GM12891 (cell line): ENCODE measurements at regions not wholly inside any gene's neighbourhood (a gene's known extent, or its start where the extent isn't known, plus 50 kb on each side); places are given as distances from the start of the nearest gene placed in this dataset.

Experiments used
- POLR2A ChIP-seq: IDR thresholded peaks from 2 replicates; pipeline ENCODE4 v1.6.1; 2011; ENCODE audit warnings: low read depth, low read length, control low read depth
- POLR2AphosphoS5 ChIP-seq: IDR thresholded peaks from 2 replicates; pipeline ENCODE4 v1.6.1; 2011; ENCODE audit warnings: low read depth, low read length, control low read depth
- POU2F2 ChIP-seq: IDR thresholded peaks from 2 replicates; pipeline ENCODE4 v1.6.1; 2011; ENCODE audit warnings: low read depth, mild to moderate bottlenecking, control low read depth, low read length, moderate library complexity
- TAF1 ChIP-seq: IDR thresholded peaks from 2 replicates; pipeline ENCODE4 v1.6.1; 2011; ENCODE audit warnings: low read depth, low read length, control low read depth

GRCh38 chr13:31048521-31048920, 113.2 kb downstream of the HSPH1 start:
- TF ChIP-seq POLR2AphosphoS5 (no peak), TAF1 (no peak), POLR2A (no peak), POU2F2 (no peak)
